ENCODE measurements at regions not wholly inside any gene's neighbourhood (a gene's known extent, or its start where the extent isn't known, plus 50 kb on each side); places are given as distances from the start of the nearest gene placed in this dataset.

DNA sequence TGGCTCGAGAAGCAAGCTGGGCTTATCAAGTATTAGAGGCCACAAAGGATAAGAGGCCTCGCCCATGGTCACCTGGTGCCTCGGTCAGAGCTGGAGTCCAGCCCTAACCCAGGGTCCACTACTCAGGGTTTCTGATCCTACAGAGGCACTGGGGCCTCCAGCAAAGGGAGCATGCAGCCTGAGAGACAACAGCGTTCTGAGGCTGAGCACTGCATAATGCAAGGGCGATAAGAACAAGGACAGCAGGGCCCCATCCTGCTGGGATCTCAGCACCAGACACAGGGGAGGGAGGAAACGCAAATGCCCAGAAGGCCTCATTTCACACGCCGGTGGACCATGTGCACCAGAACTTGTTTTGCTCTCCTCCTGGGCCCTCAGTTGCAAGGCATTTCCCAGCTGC lies 63.0 kb downstream of the C5orf15 start:
- TF ChIP-seq, protein P1, sequence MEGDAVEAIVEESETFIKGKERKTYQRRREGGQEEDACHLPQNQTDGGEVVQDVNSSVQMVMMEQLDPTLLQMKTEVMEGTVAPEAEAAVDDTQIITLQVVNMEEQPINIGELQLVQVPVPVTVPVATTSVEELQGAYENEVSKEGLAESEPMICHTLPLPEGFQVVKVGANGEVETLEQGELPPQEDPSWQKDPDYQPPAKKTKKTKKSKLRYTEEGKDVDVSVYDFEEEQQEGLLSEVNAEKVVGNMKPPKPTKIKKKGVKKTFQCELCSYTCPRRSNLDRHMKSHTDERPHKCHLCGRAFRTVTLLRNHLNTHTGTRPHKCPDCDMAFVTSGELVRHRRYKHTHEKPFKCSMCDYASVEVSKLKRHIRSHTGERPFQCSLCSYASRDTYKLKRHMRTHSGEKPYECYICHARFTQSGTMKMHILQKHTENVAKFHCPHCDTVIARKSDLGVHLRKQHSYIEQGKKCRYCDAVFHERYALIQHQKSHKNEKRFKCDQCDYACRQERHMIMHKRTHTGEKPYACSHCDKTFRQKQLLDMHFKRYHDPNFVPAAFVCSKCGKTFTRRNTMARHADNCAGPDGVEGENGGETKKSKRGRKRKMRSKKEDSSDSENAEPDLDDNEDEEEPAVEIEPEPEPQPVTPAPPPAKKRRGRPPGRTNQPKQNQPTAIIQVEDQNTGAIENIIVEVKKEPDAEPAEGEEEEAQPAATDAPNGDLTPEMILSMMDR (conservative IDR thresholded peaks at IDR 0.05; ENCODE audit: low read depth, low read length): no peak
- H3K4me3 ChIP-seq (ENCODE audit: low read length): no peak overlapping the region
- no peak for DNase-seq (ENCODE audit: low read depth)

DNA sequence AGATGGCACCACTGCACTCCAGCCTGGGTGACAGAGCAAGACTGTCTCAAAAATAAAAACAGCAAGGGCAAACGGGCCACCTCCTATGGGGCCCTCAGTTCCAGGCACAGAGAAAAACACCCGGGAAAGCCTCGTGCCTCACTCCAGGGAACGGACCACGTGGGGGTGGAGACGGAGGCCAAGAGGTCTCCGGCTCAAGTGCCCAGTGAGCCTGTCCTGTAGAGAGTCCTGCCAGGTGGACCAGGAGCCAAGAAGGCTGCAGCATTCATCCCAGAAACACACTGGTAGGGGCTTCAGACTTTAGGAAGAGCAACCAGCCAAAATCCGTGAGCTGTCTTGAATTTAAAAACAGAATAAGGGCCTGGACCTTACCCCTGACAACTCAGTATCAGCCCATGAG lies 63.8 kb downstream of the C5orf15 start:
- no peak for DNase-seq (ENCODE audit: low read depth)
- TF ChIP-seq, protein P1 (conservative IDR thresholded peaks at IDR 0.05; ENCODE audit: low read depth, low read length): no peak
- no peak overlapping the region for H3K4me3 ChIP-seq (ENCODE audit: low read length)

DNA sequence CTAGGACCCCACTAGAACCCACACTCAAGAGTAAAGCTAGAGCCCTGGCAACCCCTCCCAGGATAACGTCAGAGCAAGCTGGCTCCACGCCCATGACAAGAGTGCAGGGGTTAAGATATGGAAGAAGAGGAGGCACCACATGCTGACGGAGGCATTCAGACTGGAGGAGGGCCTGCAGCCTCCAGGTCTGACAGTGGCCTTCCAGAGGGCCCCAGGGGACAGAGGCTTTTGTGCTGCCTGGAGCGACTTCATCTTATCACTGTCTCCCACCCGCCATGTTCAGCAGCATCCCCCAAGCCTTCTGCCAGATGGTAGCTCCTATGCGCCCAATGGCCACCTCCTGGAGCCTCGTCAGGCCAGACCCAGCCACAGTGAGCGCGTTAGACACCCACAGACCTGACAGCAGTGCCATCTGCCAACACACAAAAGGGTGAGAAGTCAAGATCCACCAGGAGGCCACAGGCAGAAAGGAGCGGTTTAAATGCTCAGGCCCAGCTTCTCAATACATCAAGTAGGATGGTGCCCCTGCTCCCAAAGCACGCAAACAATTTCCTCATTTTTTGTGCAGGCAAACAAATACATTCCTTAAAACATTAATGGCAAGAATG lies 65.8 kb downstream of the C5orf15 start:
- TF ChIP-seq, protein P1 (conservative IDR thresholded peaks at IDR 0.05; ENCODE audit: low read depth, low read length): no peak
- DNase-seq (ENCODE audit: low read depth): no peak
- H3K4me3 ChIP-seq (ENCODE audit: low read length): no peak overlapping the region

DNA sequence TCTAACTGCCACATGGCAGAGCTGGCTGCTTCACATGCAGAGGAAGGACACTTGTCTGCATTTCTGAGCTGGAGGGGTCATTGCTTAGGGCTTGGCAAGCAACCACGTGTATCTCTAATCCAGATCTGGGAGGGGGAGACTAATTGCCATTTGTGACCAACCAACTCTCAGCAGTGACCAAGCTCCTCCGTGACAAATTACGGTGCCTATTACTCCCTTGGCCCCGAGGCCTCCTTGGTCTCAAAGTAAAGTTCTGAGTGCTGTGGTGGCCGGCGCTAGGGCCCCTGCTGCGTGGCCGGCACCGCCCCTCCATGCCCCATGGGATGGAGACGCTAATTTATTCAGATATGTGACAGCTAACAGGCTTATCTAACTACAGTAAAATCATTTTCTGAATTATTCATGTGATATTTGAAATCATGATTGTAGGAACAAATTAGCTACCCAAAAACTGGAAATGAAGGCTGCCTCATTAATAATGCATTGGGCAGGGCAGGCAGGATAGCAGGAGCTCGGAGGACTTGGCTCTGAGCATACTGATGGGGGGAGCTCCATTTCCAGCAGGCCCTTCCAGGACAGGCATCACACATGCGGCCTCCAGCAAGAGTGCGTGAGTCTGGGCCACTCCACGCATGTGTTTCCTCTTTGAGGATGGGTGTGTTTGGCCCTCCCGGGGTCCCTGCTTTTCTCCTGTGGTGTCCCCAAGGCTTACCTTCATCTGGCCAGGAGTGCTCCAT lies 67.7 kb downstream of the C5orf15 start:
- TF ChIP-seq, protein P1 (conservative IDR thresholded peaks at IDR 0.05; ENCODE audit: low read depth, low read length): no peak
- DNase-seq (ENCODE audit: low read depth): no peak
- no peak overlapping the region for H3K4me3 ChIP-seq (ENCODE audit: low read length)

DNA sequence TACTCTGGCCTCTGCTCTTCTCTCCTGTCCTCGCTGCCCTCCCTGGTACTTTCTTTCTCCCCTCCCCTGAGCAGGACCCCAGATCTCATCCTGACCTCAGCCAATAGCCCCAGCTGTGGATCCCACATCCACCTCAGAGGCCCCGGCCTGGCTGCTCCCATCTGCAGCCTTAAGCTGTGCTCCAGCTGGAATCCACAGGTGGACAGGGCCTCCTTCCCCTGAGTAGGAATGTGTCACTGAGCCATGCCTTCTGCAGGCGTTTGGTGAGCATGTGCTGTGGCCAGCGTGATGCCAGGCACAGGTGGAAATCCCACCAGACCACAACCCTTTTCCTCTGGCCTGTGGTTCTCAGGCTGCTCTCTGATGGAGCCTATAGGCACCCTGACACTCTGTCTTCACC lies 68.9 kb downstream of the C5orf15 start:
- H3K4me3 ChIP-seq (ENCODE audit: low read length): no peak overlapping the region
- TF ChIP-seq, protein P1 (conservative IDR thresholded peaks at IDR 0.05; ENCODE audit: low read depth, low read length): no peak
- no peak for DNase-seq (ENCODE audit: low read depth)

DNA sequence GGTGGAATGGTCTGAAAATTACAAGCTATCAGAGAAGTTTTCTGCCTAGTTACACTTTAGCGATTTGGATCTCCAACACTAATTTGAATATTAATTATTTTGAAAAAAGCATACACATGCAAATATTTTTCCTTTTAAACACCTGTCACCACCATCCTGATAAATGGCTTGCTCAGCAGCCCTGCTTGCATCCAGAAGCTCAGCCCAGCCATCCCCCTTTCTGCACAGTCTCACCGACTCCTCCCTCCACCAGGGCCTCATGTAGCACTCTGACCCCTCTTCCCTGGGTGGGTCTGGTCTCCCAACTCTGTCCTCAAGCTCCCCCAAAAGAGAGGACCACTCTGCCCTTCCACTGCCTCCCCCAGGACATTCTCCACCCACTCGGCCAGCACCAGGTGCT lies 70.0 kb downstream of the C5orf15 start:
- no peak for DNase-seq (ENCODE audit: low read depth)
- TF ChIP-seq, protein P1 (conservative IDR thresholded peaks at IDR 0.05; ENCODE audit: low read depth, low read length): no peak
- no peak overlapping the region for H3K4me3 ChIP-seq (ENCODE audit: low read length)

DNA sequence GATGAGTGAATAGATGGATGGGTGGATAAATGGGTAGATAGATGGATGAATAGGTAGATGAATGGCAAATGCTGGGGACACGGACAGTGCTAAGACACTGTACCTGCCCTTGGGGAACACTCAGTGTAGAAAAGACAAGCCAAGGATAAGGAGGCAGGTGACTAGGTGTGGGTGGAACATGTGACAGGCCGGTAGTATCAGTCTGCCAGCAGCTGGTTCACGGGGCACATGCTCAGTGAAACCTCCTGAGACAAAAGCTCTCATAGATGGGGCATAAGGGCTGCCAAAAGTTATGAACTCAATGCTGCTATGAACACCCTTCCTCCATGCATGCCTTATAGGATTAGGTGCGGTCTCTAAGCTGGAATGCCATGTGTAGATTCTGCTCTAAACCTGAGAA lies 71.0 kb downstream of the C5orf15 start:
- H3K4me3 ChIP-seq (ENCODE audit: low read length): no peak overlapping the region
- TF ChIP-seq, protein P1 (conservative IDR thresholded peaks at IDR 0.05; ENCODE audit: low read depth, low read length): no peak
- peak; percentile 43 for DNase-seq (ENCODE audit: low read depth)
